ENCODE measurements at regions not wholly inside any gene's neighbourhood (a gene's known extent, or its start where the extent isn't known, plus 50 kb on each side); places are given as distances from the start of the nearest gene placed in this dataset.
A peak's percentile ranks its signal among the peaks of the same experiment; 100 is the strongest.

GRCh38 chr2:207300817-207301216 lies 135.1 kb upstream of the KLF7 start:
- Histone ChIP-seq H3K9me3 (no peaks in the 10 kb centered on the region), H3K4me3 (no peak overlapping the region), H3K27me3 (no peaks in the 10 kb centered on the region), H3K36me3 (no peaks in the 10 kb centered on the region), H3K4me1 (peaks cover 0 to 10% of the 10 kb centered on the region in 2 donors), H3K27ac (no peak overlapping the region)
- no peak for TF ChIP-seq CTCF (IDR thresholded peaks at IDR 0.05)
- DNase-seq (ENCODE audit: low spot score): no peak

DNA sequence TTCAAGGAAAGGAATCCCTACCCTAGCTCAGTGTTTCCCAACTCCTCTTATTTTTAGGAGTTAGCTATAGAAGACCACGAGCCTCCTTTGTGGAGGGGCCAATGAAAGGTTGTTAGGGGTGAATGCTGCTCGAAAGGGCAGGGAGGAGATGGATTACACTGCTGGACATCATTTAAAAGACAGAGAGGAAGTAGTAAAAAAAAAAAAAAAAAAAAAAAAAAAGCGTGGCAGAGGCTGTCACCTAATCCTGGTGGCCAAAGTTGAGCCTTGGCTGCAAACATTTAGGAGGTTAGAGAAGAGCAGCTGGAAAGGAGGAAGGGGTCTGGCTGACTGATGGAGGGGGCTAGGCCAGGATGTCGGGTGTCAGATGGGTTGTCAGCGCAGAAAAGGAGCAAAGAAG lies 139.0 kb upstream of the KLF7 start:
- H3K27me3 ChIP-seq: no peaks in the 10 kb centered on the region
- no peaks in the 10 kb centered on the region for H3K9me3 ChIP-seq
- no peaks in the 10 kb centered on the region for H3K4me1 ChIP-seq
- no peak for TF ChIP-seq CTCF (IDR thresholded peaks at IDR 0.05)
- H3K36me3 ChIP-seq: no peaks in the 10 kb centered on the region
- H3K27ac ChIP-seq: no peak overlapping the region
- no peak for DNase-seq (ENCODE audit: low spot score)
- no peak overlapping the region for H3K4me3 ChIP-seq

- H3K9me3 ChIP-seq: no peaks in the 10 kb centered on the region
- TF ChIP-seq CTCF (IDR thresholded peaks at IDR 0.05): no peak
- H3K4me1 ChIP-seq: peaks cover 0 to 20% of the 10 kb centered on the region in 2 donors
- no peak for DNase-seq (ENCODE audit: low spot score)
- no peaks in the 10 kb centered on the region for H3K27me3 ChIP-seq
- no peak overlapping the region for H3K4me3 ChIP-seq
- H3K36me3 ChIP-seq: no peaks in the 10 kb centered on the region
- H3K27ac ChIP-seq: no peak overlapping the region
Measured at GRCh38 chr2:207308519-207309224, 142.9 kb upstream of the KLF7 start.

DNA sequence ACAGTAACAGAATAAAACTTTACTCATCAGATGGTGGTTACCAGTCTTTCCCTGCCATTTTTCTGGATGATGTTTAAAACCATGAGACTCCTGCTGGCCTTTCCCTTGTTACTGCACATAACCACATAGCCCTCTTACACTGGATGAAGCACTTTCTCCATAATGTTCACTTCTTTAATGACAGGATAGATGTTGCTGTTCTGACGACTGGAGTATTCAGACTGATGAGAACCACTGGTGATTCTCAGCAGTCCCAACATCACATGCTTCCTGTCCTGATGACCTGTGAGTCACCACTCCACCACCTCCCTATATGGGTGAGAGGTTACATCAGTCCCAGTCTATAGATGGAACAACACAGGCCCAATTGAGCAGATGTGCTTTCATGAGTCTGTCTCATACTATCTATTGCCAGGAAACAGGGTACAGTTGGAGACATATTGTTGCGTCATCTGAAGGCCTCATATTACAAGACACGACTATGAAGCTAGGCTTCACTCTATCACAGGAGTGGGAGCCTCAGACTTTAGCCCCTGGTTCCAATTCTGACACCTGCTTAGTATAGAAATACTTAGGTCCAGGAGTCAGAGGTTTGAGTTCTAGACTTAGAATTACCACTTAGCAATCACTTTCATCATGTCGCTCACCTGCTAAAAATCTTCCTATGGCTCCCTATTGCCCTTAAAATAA lies 145.7 kb upstream of the KLF7 start:
- TF ChIP-seq CTCF (IDR thresholded peaks at IDR 0.05): peak in 1 of 2 donors; percentile 33
- H3K27me3 ChIP-seq: no peaks in the 10 kb centered on the region
- DNase-seq (ENCODE audit: low spot score): peak; percentile 79
- H3K9me3 ChIP-seq: no peaks in the 10 kb centered on the region
- H3K27ac ChIP-seq: peak overlapping the region; percentile 41
- H3K36me3 ChIP-seq: no peaks in the 10 kb centered on the region
- H3K4me1 ChIP-seq: peaks cover 0 to 20% of the 10 kb centered on the region in 2 donors
- no peak overlapping the region for H3K4me3 ChIP-seq

DNA sequence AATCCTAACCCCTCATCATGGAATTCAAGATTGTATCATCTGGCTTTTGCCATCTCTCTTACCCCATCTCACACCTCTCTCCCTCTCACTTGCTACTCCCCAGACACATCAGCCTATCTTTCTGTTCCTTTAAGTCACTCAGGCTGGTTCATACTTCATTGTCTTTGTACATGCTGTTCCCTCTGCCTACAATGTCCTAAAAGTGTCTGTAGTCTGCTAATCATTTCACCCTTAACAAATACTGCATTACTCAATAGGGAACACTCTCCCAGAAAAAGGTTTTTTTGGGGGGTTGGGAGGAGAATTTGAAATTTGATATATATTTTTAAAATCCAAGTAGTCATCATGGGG lies 146.2 kb upstream of the KLF7 start:
- no peak overlapping the region for H3K4me3 ChIP-seq
- H3K36me3 ChIP-seq: no peaks in the 10 kb centered on the region
- no peak for TF ChIP-seq CTCF (IDR thresholded peaks at IDR 0.05)
- DNase-seq (ENCODE audit: low spot score): no peak
- peak overlapping the region; percentile 22 to 41 for H3K27ac ChIP-seq
- H3K4me1 ChIP-seq: peaks cover 0 to 20% of the 10 kb centered on the region in 2 donors
- H3K9me3 ChIP-seq: no peaks in the 10 kb centered on the region
- no peaks in the 10 kb centered on the region for H3K27me3 ChIP-seq

Measured in right atrium auricular region (tissue), 2 donors.